Upper lobe of left lung (tissue), 4 donors: ENCODE measurements at regions not wholly inside any gene's neighbourhood (a gene's known extent, or its start where the extent isn't known, plus 50 kb on each side); places are given as distances from the start of the nearest gene placed in this dataset.

Source experiments
- POLR2AphosphoS5 ChIP-seq, 2 donors: sonication (generic); formaldehyde crosslinking; IDR thresholded peaks; one replicate each; pipeline ENCODE4 v1.5.1; 2017; ENCODE audit warnings: antibody characterized with exemption in 2 of 2
- TF ChIP-seq, protein P1 (sequence below), 6 experiments: fragments of 450-650 bp in 4 of 6; fragments of 200-600 bp in 2 of 6; sonication (generic) in 2 of 6; IDR thresholded peaks; one replicate each; pipeline ENCODE4 v1.5.1; 2016 to 2019; ENCODE audit warnings: antibody characterized with exemption in 6 of 6

DNA sequence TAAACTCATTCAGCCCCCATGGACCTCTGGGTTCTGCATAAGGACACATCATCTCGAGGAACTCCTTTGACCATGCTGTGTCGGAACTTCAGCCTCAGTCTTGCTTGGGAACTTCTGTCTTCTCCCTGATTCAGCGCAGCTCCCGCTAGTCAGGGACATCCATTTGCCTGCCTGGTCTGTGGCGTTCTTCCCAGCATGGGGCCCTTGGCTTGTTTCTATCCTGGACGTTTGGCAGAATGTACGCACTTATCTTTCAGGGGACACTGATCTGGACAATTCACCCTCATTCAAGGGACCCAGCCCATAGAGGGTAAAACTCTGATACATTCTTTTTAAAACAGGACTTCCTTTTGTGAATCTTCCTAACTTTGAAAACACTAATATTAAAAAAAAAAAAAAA lies 75.8 kb upstream of the WIPF1 start:
- TF ChIP-seq POLR2AphosphoS5 (IDR thresholded peaks at IDR 0.05): no peak
- TF ChIP-seq, protein P1, sequence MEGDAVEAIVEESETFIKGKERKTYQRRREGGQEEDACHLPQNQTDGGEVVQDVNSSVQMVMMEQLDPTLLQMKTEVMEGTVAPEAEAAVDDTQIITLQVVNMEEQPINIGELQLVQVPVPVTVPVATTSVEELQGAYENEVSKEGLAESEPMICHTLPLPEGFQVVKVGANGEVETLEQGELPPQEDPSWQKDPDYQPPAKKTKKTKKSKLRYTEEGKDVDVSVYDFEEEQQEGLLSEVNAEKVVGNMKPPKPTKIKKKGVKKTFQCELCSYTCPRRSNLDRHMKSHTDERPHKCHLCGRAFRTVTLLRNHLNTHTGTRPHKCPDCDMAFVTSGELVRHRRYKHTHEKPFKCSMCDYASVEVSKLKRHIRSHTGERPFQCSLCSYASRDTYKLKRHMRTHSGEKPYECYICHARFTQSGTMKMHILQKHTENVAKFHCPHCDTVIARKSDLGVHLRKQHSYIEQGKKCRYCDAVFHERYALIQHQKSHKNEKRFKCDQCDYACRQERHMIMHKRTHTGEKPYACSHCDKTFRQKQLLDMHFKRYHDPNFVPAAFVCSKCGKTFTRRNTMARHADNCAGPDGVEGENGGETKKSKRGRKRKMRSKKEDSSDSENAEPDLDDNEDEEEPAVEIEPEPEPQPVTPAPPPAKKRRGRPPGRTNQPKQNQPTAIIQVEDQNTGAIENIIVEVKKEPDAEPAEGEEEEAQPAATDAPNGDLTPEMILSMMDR (IDR thresholded peaks at IDR 0.05): no peak
